ENCODE measurements at regions not wholly inside any gene's neighbourhood (a gene's known extent, or its start where the extent isn't known, plus 50 kb on each side); places are given as distances from the start of the nearest gene placed in this dataset.

DNA sequence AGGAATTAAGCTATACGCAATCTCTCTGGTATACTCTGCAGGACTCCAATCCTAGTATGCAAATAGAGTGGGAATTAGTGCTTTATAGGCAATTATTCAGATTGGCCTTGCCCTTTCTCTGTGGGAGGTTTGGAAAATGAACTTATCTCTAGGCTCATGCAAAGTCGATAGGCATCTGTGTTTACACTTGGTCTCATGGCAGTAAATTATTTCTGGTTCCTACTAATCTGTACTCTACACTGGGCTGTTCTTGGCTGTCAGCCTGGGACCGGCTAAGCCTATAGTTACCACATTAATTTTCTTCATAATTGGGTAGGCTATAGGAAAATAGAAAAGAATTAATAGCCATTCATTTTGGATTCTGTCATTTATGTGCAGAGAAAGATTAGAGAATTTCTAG, 544.6 kb downstream of the AMY1C start:
- Histone ChIP-seq H3K4me3 (ENCODE audit: low read length in 2 of 2) (no peak overlapping the region), H2BK15ac (ENCODE audit: low read length) (no peak overlapping the region), H3K23ac (ENCODE audit: low read depth, low read length, poor library complexity) (no peak overlapping the region), H3K14ac (ENCODE audit: low read length) (no peak overlapping the region), H2AK5ac (ENCODE audit: low read depth, low read length) (no peak overlapping the region), H4K91ac (ENCODE audit: low read depth, low read length, poor library complexity) (no peak overlapping the region), H4K8ac (ENCODE audit: low read depth, low read length) (no peak overlapping the region), H3K18ac (ENCODE audit: low read length) (no peak overlapping the region), H3K4me1 (ENCODE audit: control insufficient read depth in 2 of 2, insufficient read depth in 1 of 2, low read depth in 1 of 2, low read length in 2 of 2) (no peaks in the 10 kb centered on the region), H2BK12ac (ENCODE audit: low read length) (no peak overlapping the region), H2AFZ (ENCODE audit: low read length) (no peak overlapping the region), H3K9ac (ENCODE audit: low read depth, low read length, poor library complexity) (no peak overlapping the region), H3K36me3 (replicated peaks in 1 of 2; ENCODE audit: control insufficient read depth in 2 of 2, insufficient read depth in 2 of 2, low read length in 2 of 2) (no peaks in the 10 kb centered on the region), H3K9me3 (replicated peaks in 1 of 2; ENCODE audit: control insufficient read depth in 2 of 2, insufficient read depth in 1 of 2, low read depth in 1 of 2, low read length in 2 of 2) (no peaks in the 10 kb centered on the region), H3K4me2 (ENCODE audit: insufficient read depth, low read length, poor library complexity, severe bottlenecking) (no peak overlapping the region), H2BK5ac (ENCODE audit: low read length) (no peak overlapping the region), H3K79me1 (ENCODE audit: low read depth, low read length) (no peaks in the 10 kb centered on the region), H2BK120ac (ENCODE audit: low read depth, low read length) (no peak overlapping the region), H3K27me3 (ENCODE audit: control insufficient read depth in 3 of 3, insufficient read depth in 3 of 3, low read depth in 1 of 3, low read length in 3 of 3) (no peaks in the 10 kb centered on the region), H3K27ac (replicated peaks; ENCODE audit: low read length) (no peak overlapping the region), H3K4ac (ENCODE audit: low read length) (no peak overlapping the region)
- DNase-seq (ENCODE audit: low spot score), result no peak
- no CpG with 5 or more reads among the region's 3 CpGs for WGBS, 2 donors (ENCODE audit: extremely low coverage in 2 of 2, insufficient read length in 2 of 2, insufficient replicate concordance in 1 of 2)

GRCh38 chr1:104295511-104295910, 545.8 kb downstream of the AMY1C start:
- H3K79me1 ChIP-seq (ENCODE audit: low read depth, low read length), result no peaks in the 10 kb centered on the region
- no peaks in the 10 kb centered on the region for H3K36me3 ChIP-seq (replicated peaks in 1 of 2; ENCODE audit: control insufficient read depth in 2 of 2, insufficient read depth in 2 of 2, low read length in 2 of 2)
- no peak overlapping the region for H3K27ac ChIP-seq (replicated peaks; ENCODE audit: low read length)
- H2AK5ac ChIP-seq (ENCODE audit: low read depth, low read length), result no peak overlapping the region
- DNase-seq (ENCODE audit: low spot score), result no peak
- WGBS, 2 donors (ENCODE audit: extremely low coverage in 2 of 2, insufficient read length in 2 of 2, insufficient replicate concordance in 1 of 2), result no CpG with 5 or more reads among the region's 3 CpGs
- no peak overlapping the region for H2AFZ ChIP-seq (ENCODE audit: low read length)
- H2BK15ac ChIP-seq (ENCODE audit: low read length), result no peak overlapping the region
- H3K27me3 ChIP-seq (ENCODE audit: control insufficient read depth in 3 of 3, insufficient read depth in 3 of 3, low read depth in 1 of 3, low read length in 3 of 3), result no peaks in the 10 kb centered on the region
- H3K4me1 ChIP-seq (ENCODE audit: control insufficient read depth in 2 of 2, insufficient read depth in 1 of 2, low read depth in 1 of 2, low read length in 2 of 2), result no peaks in the 10 kb centered on the region
- H4K91ac ChIP-seq (ENCODE audit: low read depth, low read length, poor library complexity), result no peak overlapping the region
- H2BK120ac ChIP-seq (ENCODE audit: low read depth, low read length), result no peak overlapping the region
- no peak overlapping the region for H3K4me2 ChIP-seq (ENCODE audit: insufficient read depth, low read length, poor library complexity, severe bottlenecking)
- no peak overlapping the region for H3K4ac ChIP-seq (ENCODE audit: low read length)
- no peak overlapping the region for H3K4me3 ChIP-seq (ENCODE audit: low read length in 2 of 2)
- H2BK5ac ChIP-seq (ENCODE audit: low read length), result no peak overlapping the region
- no peak overlapping the region for H3K9ac ChIP-seq (ENCODE audit: low read depth, low read length, poor library complexity)
- no peaks in the 10 kb centered on the region for H3K9me3 ChIP-seq (replicated peaks in 1 of 2; ENCODE audit: control insufficient read depth in 2 of 2, insufficient read depth in 1 of 2, low read depth in 1 of 2, low read length in 2 of 2)
- no peak overlapping the region for H3K14ac ChIP-seq (ENCODE audit: low read length)
- H3K23ac ChIP-seq (ENCODE audit: low read depth, low read length, poor library complexity), result no peak overlapping the region
- no peak overlapping the region for H4K8ac ChIP-seq (ENCODE audit: low read depth, low read length)
- H2BK12ac ChIP-seq (ENCODE audit: low read length), result no peak overlapping the region
- H3K18ac ChIP-seq (ENCODE audit: low read length), result no peak overlapping the region

DNA sequence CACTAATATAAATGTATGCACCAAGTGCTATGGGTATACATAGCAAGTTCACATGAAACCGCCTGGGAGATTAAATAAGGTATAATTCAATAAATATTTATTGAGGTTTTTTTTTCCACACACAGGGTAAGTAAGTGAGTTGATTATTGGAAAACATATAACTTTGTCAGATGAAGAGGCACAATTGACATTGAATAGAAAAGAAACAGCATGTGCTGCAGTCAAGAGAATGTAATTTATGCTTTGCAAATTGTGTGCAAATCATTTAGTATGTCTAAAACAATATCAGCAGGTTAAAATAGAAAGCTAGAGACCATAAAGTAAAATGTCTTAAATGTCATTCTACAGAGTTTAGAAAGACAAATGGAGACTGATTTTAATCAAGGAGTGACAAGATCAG, 560.0 kb downstream of the AMY1C start:
- H2BK15ac ChIP-seq (ENCODE audit: low read length), result no peak overlapping the region
- H3K4ac ChIP-seq (ENCODE audit: low read length), result no peak overlapping the region
- no peaks in the 10 kb centered on the region for H3K27me3 ChIP-seq (ENCODE audit: control insufficient read depth in 3 of 3, insufficient read depth in 3 of 3, low read depth in 1 of 3, low read length in 3 of 3)
- no CpG with 5 or more reads among the region's 1 CpG for WGBS, 2 donors (ENCODE audit: extremely low coverage in 2 of 2, insufficient read length in 2 of 2, insufficient replicate concordance in 1 of 2)
- H3K36me3 ChIP-seq (replicated peaks in 1 of 2; ENCODE audit: control insufficient read depth in 2 of 2, insufficient read depth in 2 of 2, low read length in 2 of 2), result no peaks in the 10 kb centered on the region
- H3K79me1 ChIP-seq (ENCODE audit: low read depth, low read length), result no peaks in the 10 kb centered on the region
- H3K9ac ChIP-seq (ENCODE audit: low read depth, low read length, poor library complexity), result no peak overlapping the region
- no peak overlapping the region for H3K18ac ChIP-seq (ENCODE audit: low read length)
- no peaks in the 10 kb centered on the region for H3K9me3 ChIP-seq (replicated peaks in 1 of 2; ENCODE audit: control insufficient read depth in 2 of 2, insufficient read depth in 1 of 2, low read depth in 1 of 2, low read length in 2 of 2)
- H3K23ac ChIP-seq (ENCODE audit: low read depth, low read length, poor library complexity), result no peak overlapping the region
- no peak overlapping the region for H3K14ac ChIP-seq (ENCODE audit: low read length)
- no peak for DNase-seq (ENCODE audit: low spot score)
- H2BK120ac ChIP-seq (ENCODE audit: low read depth, low read length), result no peak overlapping the region
- H3K4me3 ChIP-seq (ENCODE audit: low read length in 2 of 2), result no peak overlapping the region
- H3K27ac ChIP-seq (replicated peaks; ENCODE audit: low read length), result no peak overlapping the region
- no peak overlapping the region for H2BK12ac ChIP-seq (ENCODE audit: low read length)
- H3K4me1 ChIP-seq (ENCODE audit: control insufficient read depth in 2 of 2, insufficient read depth in 1 of 2, low read depth in 1 of 2, low read length in 2 of 2), result no peaks in the 10 kb centered on the region
- no peak overlapping the region for H2AK5ac ChIP-seq (ENCODE audit: low read depth, low read length)
- no peak overlapping the region for H2AFZ ChIP-seq (ENCODE audit: low read length)
- no peak overlapping the region for H3K4me2 ChIP-seq (ENCODE audit: insufficient read depth, low read length, poor library complexity, severe bottlenecking)
- no peak overlapping the region for H4K8ac ChIP-seq (ENCODE audit: low read depth, low read length)
- no peak overlapping the region for H4K91ac ChIP-seq (ENCODE audit: low read depth, low read length, poor library complexity)
- H2BK5ac ChIP-seq (ENCODE audit: low read length), result no peak overlapping the region

- no peak overlapping the region for H2BK120ac ChIP-seq (ENCODE audit: low read depth, low read length)
- no peaks in the 10 kb centered on the region for H3K9me3 ChIP-seq (replicated peaks in 1 of 2; ENCODE audit: control insufficient read depth in 2 of 2, insufficient read depth in 1 of 2, low read depth in 1 of 2, low read length in 2 of 2)
- H3K23ac ChIP-seq (ENCODE audit: low read depth, low read length, poor library complexity), result no peak overlapping the region
- H3K79me1 ChIP-seq (ENCODE audit: low read depth, low read length), result no peaks in the 10 kb centered on the region
- H3K4me2 ChIP-seq (ENCODE audit: insufficient read depth, low read length, poor library complexity, severe bottlenecking), result no peak overlapping the region
- DNase-seq (ENCODE audit: low spot score), result no peak
- H3K14ac ChIP-seq (ENCODE audit: low read length), result no peak overlapping the region
- no peaks in the 10 kb centered on the region for H3K4me1 ChIP-seq (ENCODE audit: control insufficient read depth in 2 of 2, insufficient read depth in 1 of 2, low read depth in 1 of 2, low read length in 2 of 2)
- no peak overlapping the region for H3K4ac ChIP-seq (ENCODE audit: low read length)
- H2AFZ ChIP-seq (ENCODE audit: low read length), result no peak overlapping the region
- no peak overlapping the region for H2AK5ac ChIP-seq (ENCODE audit: low read depth, low read length)
- no peak overlapping the region for H4K91ac ChIP-seq (ENCODE audit: low read depth, low read length, poor library complexity)
- H3K27ac ChIP-seq (replicated peaks; ENCODE audit: low read length), result no peak overlapping the region
- H3K27me3 ChIP-seq (ENCODE audit: control insufficient read depth in 3 of 3, insufficient read depth in 3 of 3, low read depth in 1 of 3, low read length in 3 of 3), result no peaks in the 10 kb centered on the region
- H3K36me3 ChIP-seq (replicated peaks in 1 of 2; ENCODE audit: control insufficient read depth in 2 of 2, insufficient read depth in 2 of 2, low read length in 2 of 2), result no peaks in the 10 kb centered on the region
- H2BK15ac ChIP-seq (ENCODE audit: low read length), result no peak overlapping the region
- no peak overlapping the region for H2BK5ac ChIP-seq (ENCODE audit: low read length)
- H4K8ac ChIP-seq (ENCODE audit: low read depth, low read length), result no peak overlapping the region
- H3K18ac ChIP-seq (ENCODE audit: low read length), result no peak overlapping the region
- no peak overlapping the region for H3K9ac ChIP-seq (ENCODE audit: low read depth, low read length, poor library complexity)
- H2BK12ac ChIP-seq (ENCODE audit: low read length), result no peak overlapping the region
- no peak overlapping the region for H3K4me3 ChIP-seq (ENCODE audit: low read length in 2 of 2)
- WGBS, 2 donors (ENCODE audit: extremely low coverage in 2 of 2, insufficient read length in 2 of 2, insufficient replicate concordance in 1 of 2), result no CpG with 5 or more reads among the region's 2 CpGs
Measured at GRCh38 chr1:104315823-104316222, 566.1 kb downstream of the AMY1C start.
